ENCODE measurements at regions not wholly inside any gene's neighbourhood (a gene's known extent, or its start where the extent isn't known, plus 50 kb on each side); places are given as distances from the start of the nearest gene placed in this dataset.

GRCh38 chr2:234272069-234272850 is 221.8 kb downstream of the SPP2 start:
- TF ChIP-seq, protein P1, sequence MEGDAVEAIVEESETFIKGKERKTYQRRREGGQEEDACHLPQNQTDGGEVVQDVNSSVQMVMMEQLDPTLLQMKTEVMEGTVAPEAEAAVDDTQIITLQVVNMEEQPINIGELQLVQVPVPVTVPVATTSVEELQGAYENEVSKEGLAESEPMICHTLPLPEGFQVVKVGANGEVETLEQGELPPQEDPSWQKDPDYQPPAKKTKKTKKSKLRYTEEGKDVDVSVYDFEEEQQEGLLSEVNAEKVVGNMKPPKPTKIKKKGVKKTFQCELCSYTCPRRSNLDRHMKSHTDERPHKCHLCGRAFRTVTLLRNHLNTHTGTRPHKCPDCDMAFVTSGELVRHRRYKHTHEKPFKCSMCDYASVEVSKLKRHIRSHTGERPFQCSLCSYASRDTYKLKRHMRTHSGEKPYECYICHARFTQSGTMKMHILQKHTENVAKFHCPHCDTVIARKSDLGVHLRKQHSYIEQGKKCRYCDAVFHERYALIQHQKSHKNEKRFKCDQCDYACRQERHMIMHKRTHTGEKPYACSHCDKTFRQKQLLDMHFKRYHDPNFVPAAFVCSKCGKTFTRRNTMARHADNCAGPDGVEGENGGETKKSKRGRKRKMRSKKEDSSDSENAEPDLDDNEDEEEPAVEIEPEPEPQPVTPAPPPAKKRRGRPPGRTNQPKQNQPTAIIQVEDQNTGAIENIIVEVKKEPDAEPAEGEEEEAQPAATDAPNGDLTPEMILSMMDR (optimal IDR thresholded peaks at IDR 0.05 in 1 of 3, IDR thresholded peaks at IDR 0.05 in 1 of 3, conservative IDR thresholded peaks at IDR 0.05 in 1 of 3; ENCODE audit: extremely low read depth in 1 of 3, insufficient read depth in 2 of 3, low read length in 3 of 3), result no peak
- no peak for TF ChIP-seq EZH2 (IDR thresholded peaks at IDR 0.05; ENCODE audit: low read length)

All from keratinocyte (primary cell).